ENCODE measurements at regions not wholly inside any gene's neighbourhood (a gene's known extent, or its start where the extent isn't known, plus 50 kb on each side); places are given as distances from the start of the nearest gene placed in this dataset.

DNA sequence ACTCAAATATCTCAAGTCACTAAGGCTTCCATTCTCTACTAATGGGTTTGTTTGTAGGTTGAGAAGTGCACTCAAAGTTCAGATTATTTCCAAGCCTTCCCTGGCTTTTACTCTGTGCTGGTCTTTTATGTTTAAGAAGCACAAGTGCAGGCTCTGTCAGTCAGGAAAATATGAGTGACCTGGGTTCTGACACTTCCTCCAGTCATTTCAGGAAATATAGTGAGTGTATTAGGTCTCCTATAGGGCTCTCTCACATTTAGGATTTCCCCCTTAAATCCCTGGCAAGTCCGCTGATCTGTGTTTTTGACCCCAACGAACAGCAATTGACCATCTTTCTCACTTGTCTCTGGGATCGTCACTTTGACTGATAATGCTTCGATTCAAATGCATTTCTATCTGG lies 210.2 kb downstream of the ARPP21 start:
- no peak overlapping the region for H3K27ac ChIP-seq (ENCODE audit: poor library complexity, severe bottlenecking)
- no peak overlapping the region for H3K4me3 ChIP-seq (ENCODE audit: severe bottlenecking)
- no peaks in the 10 kb centered on the region for H3K4me1 ChIP-seq (ENCODE audit: insufficient read depth, poor library complexity, severe bottlenecking)
- TF ChIP-seq, protein P1, sequence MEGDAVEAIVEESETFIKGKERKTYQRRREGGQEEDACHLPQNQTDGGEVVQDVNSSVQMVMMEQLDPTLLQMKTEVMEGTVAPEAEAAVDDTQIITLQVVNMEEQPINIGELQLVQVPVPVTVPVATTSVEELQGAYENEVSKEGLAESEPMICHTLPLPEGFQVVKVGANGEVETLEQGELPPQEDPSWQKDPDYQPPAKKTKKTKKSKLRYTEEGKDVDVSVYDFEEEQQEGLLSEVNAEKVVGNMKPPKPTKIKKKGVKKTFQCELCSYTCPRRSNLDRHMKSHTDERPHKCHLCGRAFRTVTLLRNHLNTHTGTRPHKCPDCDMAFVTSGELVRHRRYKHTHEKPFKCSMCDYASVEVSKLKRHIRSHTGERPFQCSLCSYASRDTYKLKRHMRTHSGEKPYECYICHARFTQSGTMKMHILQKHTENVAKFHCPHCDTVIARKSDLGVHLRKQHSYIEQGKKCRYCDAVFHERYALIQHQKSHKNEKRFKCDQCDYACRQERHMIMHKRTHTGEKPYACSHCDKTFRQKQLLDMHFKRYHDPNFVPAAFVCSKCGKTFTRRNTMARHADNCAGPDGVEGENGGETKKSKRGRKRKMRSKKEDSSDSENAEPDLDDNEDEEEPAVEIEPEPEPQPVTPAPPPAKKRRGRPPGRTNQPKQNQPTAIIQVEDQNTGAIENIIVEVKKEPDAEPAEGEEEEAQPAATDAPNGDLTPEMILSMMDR (IDR thresholded peaks at IDR 0.05; ENCODE audit: poor library complexity, severe bottlenecking) = no peak
- ATAC-seq (ENCODE audit: low read depth) = no peak
- no peaks in the 10 kb centered on the region for H3K9me3 ChIP-seq (ENCODE audit: severe bottlenecking)
- no peaks in the 10 kb centered on the region for H3K27me3 ChIP-seq (ENCODE audit: insufficient read depth, poor library complexity, severe bottlenecking)
- no peaks in the 10 kb centered on the region for H3K36me3 ChIP-seq (ENCODE audit: low read depth)
- no peak for DNase-seq (ENCODE audit: low spot score)

DNA sequence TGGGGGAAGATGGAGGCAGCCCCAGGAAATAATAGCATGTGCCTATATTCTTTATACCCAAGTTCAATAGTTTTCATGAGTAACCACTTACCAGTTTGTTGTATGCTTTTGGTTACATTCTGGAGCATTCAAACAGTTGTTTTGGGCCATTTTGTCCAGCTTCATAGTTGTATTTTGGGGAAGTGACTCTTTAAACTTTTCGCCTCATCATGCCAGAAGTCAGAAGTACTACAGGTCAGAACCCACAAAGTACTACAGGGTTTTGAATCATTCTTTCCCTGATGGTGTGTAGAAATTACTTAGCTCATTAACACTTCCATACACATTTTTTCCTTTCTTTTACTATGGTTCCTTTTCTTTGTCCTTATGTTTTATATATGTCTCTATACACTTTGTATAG lies 210.6 kb downstream of the ARPP21 start:
- DNase-seq (ENCODE audit: low spot score) (no peak), ATAC-seq (ENCODE audit: low read depth) (no peak)
- TF ChIP-seq, protein P1 (IDR thresholded peaks at IDR 0.05; ENCODE audit: poor library complexity, severe bottlenecking) = no peak
- Histone ChIP-seq H3K4me1 (ENCODE audit: insufficient read depth, poor library complexity, severe bottlenecking) (no peaks in the 10 kb centered on the region), H3K27ac (ENCODE audit: poor library complexity, severe bottlenecking) (no peak overlapping the region), H3K4me3 (ENCODE audit: severe bottlenecking) (no peak overlapping the region), H3K27me3 (ENCODE audit: insufficient read depth, poor library complexity, severe bottlenecking) (no peaks in the 10 kb centered on the region), H3K36me3 (ENCODE audit: low read depth) (no peaks in the 10 kb centered on the region), H3K9me3 (ENCODE audit: severe bottlenecking) (no peaks in the 10 kb centered on the region)

DNA sequence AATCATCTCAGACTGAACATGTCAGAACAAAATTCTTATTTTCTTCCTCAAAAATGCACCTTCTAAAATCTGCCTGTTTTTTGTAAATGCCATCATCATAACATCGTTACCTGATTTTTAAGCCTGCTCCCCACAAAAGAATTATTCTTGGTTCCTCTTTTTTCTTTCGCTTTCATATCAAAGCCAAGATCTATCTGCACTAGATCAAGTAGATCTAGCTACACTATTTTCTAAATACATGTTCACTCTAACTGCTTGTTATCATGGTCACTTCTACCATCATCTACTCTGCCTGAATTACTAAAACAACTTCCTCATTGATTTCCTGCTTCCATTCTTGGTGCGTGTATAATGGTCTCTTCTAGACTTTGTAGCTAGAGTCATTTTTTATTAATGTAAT lies 217.7 kb downstream of the ARPP21 start:
- H3K4me3 ChIP-seq (ENCODE audit: severe bottlenecking) = no peak overlapping the region
- ATAC-seq (ENCODE audit: low read depth) = no peak
- H3K27ac ChIP-seq (ENCODE audit: poor library complexity, severe bottlenecking) = no peak overlapping the region
- no peaks in the 10 kb centered on the region for H3K4me1 ChIP-seq (ENCODE audit: insufficient read depth, poor library complexity, severe bottlenecking)
- no peaks in the 10 kb centered on the region for H3K36me3 ChIP-seq (ENCODE audit: low read depth)
- no peaks in the 10 kb centered on the region for H3K9me3 ChIP-seq (ENCODE audit: severe bottlenecking)
- no peak for DNase-seq (ENCODE audit: low spot score)
- peaks cover 13% of the 10 kb centered on the region for H3K27me3 ChIP-seq (ENCODE audit: insufficient read depth, poor library complexity, severe bottlenecking)
- TF ChIP-seq, protein P1 (IDR thresholded peaks at IDR 0.05; ENCODE audit: poor library complexity, severe bottlenecking) = no peak

- peaks cover 13% of the 10 kb centered on the region for H3K27me3 ChIP-seq (ENCODE audit: insufficient read depth, poor library complexity, severe bottlenecking)
- no peak overlapping the region for H3K27ac ChIP-seq (ENCODE audit: poor library complexity, severe bottlenecking)
- DNase-seq (ENCODE audit: low spot score) (no peak), ATAC-seq (ENCODE audit: low read depth) (no peak)
- TF ChIP-seq, protein P1 (IDR thresholded peaks at IDR 0.05; ENCODE audit: poor library complexity, severe bottlenecking) = no peak
- H3K4me1 ChIP-seq (ENCODE audit: insufficient read depth, poor library complexity, severe bottlenecking) = no peaks in the 10 kb centered on the region
- no peak overlapping the region for H3K4me3 ChIP-seq (ENCODE audit: severe bottlenecking)
- H3K36me3 ChIP-seq (ENCODE audit: low read depth) = no peaks in the 10 kb centered on the region
- no peaks in the 10 kb centered on the region for H3K9me3 ChIP-seq (ENCODE audit: severe bottlenecking)
These were observed 222.7 kb downstream of the ARPP21 start for GRCh38 chr3:35862057-35862456.

DNA sequence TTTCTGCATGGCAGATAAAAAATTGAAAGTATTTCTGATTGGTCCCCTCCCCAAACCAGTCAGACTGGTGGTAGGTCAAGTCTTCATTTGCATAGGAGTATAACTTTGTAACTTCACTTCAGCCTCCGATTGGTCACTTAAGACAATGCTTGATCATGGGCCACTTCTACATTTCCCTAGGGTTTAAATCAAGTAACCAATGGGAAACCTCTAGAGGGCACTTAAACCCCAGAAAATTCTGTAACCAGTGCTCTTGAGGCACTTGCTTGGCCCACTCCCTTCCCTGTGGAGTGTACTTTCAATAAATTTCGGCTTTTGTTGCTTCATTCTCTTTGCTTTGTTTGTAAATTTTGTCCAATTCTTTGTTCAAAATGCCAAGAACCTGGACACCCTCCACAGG lies 225.5 kb downstream of the ARPP21 start:
- no peaks in the 10 kb centered on the region for H3K9me3 ChIP-seq (ENCODE audit: severe bottlenecking)
- TF ChIP-seq, protein P1 (IDR thresholded peaks at IDR 0.05; ENCODE audit: poor library complexity, severe bottlenecking) = no peak
- ATAC-seq (ENCODE audit: low read depth) (no peak), DNase-seq (ENCODE audit: low spot score) (no peak)
- H3K36me3 ChIP-seq (ENCODE audit: low read depth) = no peaks in the 10 kb centered on the region
- H3K4me1 ChIP-seq (ENCODE audit: insufficient read depth, poor library complexity, severe bottlenecking) = no peaks in the 10 kb centered on the region
- H3K27ac ChIP-seq (ENCODE audit: poor library complexity, severe bottlenecking) = no peak overlapping the region
- H3K27me3 ChIP-seq (ENCODE audit: insufficient read depth, poor library complexity, severe bottlenecking) = peaks cover 7% of the 10 kb centered on the region
- no peak overlapping the region for H3K4me3 ChIP-seq (ENCODE audit: severe bottlenecking)
